SK-MEL-5 (cell line): ENCODE measurements at regions not wholly inside any gene's neighbourhood (a gene's known extent, or its start where the extent isn't known, plus 50 kb on each side); places are given as distances from the start of the nearest gene placed in this dataset.

Experiments
- DNase-seq: peaks from one replicate; pipeline ENCODE4 v3.0.0-alpha.2; 2016; ENCODE audit warnings: low read depth, low spot score
- in situ Hi-C: cut with HindIII; loops from 2 replicates; pipeline ENCODE4 v1.10.0; 2016; ENCODE audit warnings: low sequenced_read_pairs, high pct_unique_total_duplicates, low pct_unique_long_range_greater_than_20kb

DNA sequence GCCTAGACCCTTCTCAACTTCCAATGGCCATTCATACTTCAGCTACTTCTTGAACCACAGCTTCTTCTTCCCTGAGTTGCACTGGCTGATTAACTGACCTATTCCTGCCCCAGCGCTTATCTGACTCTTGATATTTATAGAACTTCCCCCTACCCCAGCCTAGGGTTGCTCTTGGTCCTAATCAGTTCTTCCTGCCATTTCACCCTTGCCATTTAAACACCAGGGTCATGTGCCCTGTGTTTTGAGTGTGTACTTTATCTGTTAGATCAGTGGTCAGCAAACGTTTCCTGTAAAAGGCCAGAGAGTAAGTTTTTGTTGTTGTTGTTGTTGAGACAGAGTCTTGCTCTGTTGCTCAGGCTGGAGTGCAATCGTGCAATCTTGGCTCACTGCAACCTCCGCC is 82.4 kb upstream of the COX10 start:
- in situ Hi-C loops, result no loop called here
- no peak for DNase-seq

DNA sequence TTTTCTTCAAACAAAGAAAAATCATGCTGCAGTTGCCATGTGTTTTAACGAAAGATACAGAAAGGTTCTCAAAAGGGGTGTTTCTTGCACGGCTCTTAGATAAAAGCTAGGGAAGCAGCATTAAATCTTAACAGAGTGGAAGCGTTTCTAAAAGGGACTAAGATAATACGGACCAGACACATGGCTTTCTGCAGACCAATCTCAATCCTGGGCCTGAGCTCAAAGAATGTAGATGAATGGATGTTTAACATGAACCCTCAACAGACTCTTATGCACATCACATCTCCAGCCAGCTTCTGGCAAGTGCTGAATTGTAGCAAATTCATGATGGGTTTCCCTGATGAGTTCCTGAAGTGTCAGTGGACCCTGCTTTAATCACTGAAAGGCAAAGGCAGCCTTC is 80.2 kb upstream of the COX10 start:
- DNase-seq, result no peak
- in situ Hi-C loops, result no loop called here

DNA sequence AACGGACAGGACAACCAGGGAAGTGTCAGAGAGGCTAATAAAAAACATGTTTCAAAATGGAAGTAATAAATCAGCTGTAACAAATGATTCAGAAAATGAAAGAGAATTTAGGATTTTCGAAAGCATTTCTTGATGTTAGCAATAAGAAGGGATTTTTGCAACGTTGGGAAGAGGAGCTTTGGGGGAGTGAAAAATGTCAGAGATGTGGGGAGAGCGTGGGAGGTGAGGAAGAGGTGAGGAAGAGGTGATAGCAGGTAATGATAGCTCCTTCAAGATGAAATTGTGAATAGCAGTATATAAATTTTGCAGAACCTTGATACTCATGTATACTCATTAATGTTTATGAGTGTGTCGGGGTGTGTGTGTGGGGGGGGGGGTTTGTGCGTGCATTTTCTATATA is 76.2 kb upstream of the COX10 start:
- no peak for DNase-seq
- in situ Hi-C loops, result no loop called here

DNA sequence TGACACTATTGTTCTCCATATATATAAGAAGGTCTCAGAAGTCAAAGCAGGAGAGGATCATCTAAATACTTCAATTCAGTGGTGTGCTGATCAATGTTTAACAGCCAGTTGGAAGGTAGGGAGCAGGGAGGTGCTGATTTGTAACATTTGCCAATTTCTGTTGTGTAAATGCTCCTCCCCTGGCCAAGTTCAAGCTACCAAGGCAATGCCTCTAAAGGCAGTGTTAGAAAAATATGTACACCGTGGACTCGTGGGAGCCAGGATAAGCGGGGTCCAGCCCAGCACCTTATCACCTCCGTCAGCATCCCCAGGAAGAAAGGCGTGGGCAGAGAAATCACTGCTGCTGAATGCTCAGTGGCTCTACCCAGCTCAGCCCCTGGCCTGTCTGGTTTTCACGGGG is 75.3 kb upstream of the COX10 start:
- no peak for DNase-seq
- in situ Hi-C loops, result no loop called here

DNA sequence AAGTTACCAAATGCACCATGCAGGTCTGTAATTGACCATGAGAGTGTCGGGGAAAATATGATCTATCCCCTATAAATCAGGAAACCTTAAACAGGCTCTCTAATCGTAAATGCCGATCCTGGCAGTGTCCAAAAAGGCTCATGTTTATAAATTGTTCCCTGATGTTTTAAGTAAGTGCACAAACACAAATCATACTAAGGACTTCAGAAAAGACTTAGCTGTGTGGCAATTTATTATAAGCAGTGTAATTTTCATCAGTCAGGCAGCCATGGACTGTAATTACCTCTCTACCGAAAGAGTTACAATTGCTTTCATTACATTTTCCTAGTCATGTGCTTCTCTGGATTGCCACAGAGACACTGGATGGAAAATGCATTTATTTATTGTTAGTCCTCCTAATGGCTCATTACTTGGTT is 73.4 kb upstream of the COX10 start:
- in situ Hi-C loops, result no loop called here
- no peak for DNase-seq

DNA sequence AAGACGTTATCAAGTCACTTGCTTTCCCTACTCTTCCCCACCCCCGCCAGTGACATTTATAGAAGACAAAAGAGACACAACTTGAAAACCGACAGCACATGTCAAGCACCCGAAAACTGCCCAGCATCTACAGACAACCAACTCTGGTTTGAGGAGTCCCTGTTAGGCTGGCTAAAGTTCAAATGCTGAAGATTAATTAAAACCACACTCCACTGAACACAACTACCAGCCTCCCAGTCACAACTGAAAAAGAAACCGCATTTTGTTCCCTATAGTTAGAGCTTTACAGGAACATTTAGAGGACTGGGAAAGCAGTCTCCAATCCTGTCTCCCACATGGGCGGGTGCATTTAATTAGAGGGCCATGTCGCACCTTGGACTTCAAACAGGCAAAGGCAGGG is 73.0 kb upstream of the COX10 start:
- no peak for DNase-seq
- in situ Hi-C loops, result no loop called here

DNA sequence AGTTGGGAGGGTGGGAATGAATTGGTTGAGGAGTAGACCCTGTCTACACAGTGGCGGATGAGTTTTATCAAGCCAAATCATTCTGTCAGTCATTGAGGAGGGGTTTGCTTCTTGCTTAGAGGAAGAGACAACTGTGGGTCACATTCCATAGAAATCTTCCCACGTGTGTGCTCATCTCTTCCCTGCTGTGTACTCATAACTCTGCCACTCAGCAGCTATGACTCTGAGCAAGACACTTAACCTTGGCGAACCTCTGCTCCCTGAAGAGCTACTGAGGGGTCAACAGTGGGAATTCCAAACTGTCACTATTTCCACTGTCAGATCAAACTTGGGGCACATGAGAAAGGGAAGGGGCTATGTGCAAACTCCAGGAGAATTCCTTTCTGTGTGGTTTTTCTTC is 72.6 kb upstream of the COX10 start:
- DNase-seq, result no peak
- in situ Hi-C loops, result no loop called here

DNA sequence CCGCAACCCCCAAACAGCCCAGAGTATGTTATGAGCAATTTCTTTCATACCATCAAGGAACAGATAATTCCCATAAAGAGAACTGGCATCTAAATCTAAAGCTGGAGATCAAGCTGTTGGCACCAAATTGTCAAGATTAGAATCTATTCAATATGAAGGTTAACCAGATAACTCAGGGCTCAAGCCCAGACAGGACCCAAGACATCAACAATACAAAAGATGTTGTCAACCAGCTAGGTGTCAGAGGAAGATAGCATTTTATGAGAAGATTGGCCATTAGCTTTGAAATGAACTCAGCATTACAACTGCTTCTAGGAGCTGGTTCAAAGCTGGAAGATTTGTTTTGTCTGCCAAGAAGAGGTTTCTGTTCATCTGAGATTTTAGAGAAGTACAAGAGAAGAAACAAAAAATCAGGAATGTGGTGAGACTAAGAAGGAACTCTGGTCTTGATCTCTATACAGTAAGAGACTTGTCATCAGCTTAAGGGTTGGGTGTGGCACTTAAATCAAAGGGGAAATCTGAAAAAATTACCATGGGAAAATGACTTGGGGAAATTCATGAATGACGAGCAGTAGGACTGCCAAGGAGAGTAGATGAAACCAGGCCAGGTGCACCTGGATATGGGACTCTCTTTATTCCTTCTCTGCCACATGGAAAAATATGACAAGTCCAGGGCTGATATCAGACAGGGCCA is 64.2 kb upstream of the COX10 start:
- DNase-seq, result no peak
- in situ Hi-C loops, result no loop called here

DNA sequence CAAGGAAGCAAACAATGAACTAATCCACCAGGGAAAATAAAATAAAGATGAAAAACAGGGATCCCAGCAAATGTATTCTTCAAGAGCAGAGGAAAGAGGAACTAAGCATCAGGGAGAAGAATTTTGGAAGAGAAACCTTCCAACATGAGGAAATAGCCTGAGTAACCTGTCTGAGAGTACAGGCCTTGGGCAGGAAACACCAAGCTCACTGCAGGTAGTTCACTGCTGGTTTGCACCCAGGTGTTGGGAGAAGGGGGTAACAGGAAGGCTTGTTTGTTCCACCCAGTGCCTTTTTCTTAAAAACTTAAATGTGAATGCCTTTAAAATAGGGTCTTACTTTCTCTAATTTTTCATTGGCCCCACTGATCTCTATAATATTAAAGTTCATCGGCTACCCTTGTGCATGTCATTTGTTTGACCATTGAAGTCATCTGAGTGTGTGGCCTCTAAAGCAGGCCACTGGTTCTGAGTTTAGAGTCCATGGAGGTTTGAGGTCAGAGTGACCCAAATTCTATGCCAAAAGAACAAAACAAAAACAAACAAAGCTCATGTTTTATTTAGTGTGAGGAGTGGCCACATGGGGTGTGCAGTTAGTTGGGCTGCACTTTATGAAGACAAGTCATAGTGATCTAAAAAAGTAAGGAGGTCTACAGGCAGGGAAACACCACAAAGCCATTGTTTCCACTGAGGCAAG is 62.9 kb upstream of the COX10 start:
- in situ Hi-C loops, result no loop called here
- DNase-seq, result no peak

DNA sequence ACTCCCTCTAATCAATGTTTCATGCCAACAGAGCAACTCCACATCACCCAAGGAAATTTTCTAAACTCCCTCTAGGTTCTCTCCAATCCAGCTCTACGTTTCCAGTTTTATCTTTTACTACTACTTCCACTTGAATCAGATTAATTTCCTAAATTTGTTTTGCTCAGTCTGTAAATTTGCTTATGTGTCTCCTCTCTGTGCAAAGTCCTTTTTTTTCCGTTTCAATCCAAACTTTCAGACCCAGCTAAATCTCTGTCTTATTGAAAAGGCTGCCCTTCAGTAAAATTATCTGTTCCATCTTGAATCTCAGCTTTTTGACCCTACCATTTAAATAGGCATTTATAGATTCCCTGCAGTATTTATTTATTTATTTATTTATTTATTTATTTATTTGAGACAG is 61.4 kb upstream of the COX10 start:
- in situ Hi-C loops, result no loop called here
- no peak for DNase-seq

DNA sequence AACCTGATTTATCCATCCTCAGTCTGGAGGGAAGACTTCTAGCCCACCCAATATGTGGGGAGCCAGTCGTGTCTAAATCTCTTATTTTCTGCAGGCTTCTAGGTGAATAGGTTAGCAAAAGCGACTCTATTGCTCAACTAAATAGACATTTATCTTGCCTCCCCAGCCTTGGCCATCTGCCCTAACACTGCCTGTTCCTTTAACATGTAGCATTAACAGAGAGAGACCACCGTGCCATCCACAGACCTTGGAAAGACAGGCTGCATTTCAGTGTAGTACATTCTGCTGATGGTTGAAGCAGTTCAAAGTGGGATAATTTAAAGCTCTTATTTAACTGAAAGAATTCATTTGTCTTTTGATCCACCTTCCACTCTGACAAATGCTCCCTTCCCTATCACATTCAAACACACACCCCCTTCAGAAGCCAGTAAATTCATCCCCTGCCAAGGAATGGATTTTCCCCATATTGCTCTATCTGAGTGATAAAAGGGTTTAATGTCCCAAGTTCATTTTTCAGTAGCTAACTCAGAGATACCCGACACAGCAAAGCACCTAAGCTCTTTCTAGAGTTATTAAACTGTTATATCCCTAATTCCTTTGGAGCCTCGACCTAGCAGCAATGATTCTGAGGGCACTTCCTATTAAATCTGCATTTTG is 58.1 kb upstream of the COX10 start:
- no peak for DNase-seq
- in situ Hi-C loops, result no loop called here

DNA sequence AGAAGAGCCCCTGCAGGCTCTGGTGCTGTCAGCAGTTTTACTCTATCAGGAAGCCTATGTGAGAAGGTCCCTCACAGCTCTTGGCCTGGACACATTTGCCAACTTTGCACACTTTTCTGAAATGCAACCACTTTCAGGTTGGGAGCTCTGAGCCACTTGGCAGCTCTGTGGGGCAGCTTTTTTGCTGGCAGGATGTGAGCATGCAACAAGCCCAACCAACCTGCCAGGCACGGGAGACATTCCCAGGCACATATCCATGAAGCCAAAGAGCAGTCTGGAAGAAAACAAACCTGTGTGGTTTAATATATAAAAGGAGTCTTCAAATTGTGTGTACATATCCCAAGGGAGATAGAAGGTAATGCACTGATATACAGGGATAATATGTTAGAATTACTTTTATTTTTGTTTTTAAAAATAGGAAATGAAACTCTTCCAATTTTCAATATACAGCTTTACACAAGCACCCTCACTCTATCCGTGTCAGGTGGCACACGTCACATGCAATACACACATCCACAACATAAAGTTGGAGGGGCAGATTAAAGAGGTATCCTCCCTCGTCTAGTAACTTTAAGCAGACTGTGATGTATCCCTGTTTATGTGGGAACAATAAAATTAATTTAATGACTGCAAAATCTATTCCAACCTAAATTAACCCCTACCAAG is 57.4 kb upstream of the COX10 start:
- in situ Hi-C loops, result no loop called here
- DNase-seq, result no peak

DNA sequence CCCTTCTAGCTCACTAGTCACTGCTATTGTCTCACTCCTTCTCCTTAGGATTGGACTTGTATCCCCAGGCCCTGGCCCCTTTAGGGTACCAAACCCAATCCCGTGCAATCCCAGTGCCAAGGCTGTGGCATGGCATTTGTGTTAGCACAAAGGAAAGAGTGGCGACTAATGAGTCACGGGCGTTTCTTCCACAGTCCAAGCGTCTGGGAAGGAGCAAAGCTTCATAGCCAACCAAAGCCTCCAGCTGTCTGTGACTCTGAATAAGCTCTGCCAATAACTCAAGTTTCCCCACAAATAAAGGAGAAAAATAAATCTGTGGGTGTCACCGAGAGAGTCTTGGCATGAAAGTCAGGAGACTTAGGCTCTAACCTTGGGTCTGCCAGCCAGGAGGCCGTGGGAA is 54.6 kb upstream of the COX10 start:
- in situ Hi-C loops, result no loop called here
- no peak for DNase-seq

DNA sequence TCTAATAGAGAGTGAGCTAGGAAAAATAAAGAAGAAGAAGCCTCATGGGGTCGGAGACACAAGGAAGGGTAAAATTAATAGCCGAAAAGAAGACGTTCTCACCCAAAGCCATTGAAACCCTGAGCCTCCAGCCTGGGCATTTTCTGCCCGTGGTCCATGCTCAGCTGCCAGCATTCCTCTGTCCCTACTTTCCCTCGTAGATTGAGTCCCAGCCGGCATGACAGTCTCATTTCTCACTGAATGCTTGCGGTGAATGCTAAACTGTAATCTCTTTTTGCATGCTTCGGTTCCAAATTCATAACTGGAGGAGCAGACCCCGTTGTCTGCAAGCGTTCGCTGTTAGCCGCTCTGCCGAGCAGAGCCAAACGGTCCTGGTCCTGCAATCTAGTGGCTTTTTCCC is 54.0 kb upstream of the COX10 start:
- in situ Hi-C loops, result no loop called here
- no peak for DNase-seq

DNA sequence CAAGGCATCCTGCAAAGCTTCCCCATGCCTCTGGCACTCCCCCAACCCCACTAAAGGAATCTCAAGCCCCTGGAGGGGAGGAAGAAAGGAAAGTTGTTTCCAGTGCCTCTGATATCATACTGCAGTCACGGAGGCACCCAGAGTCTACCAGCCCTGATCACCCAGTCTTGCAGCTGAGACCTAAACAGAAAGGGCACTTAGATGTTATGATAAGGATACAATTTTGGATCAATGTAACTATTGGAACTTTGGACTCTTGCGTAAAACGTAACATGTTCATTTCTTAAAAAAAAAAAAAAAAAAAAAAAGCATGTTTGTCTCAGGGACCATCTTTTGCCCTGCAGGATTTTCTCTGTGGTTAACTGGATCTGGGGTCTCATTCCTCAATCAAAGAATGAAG is 52.4 kb upstream of the COX10 start:
- in situ Hi-C loops, result no loop called here
- no peak for DNase-seq

DNA sequence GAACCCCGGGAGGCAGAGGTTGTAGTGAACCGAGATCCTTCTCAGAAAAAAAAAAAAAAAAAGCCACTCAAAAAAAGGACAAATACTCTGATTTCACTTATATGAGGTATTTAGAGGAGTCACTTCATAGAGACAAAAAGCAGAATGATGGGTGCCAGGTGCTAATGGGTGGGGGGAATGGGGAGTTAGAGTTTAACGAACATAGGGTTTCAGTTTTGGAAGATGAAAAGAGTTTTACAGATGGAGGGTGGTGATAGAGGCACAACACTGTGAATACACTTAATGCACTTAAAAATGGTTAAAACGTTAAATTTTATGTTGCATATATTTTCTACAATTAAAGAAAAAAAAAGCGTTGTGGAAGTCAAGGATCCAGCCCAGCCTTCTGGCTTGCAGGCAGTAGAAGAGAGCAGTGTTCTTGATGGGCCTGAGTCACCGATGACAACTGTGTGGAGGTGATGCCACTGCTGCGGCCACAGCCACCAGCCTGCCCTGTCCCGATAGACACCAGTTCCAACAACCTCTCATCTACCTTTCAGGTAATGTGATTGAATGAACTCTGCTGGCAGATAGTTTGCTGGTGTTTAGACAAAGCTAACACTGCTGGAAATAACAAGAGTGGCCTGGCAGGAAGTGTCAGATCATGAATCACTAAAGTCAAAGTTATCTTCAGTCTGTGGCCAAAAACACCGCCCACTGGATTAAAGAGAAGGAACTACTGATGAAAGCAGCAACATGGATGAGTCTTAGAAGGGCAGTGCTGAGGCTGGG is 49.9 kb upstream of the COX10 start:
- in situ Hi-C loops, result no loop called here
- DNase-seq, result no peak
